OCI-LY7 (cell line): ENCODE measurements at regions not wholly inside any gene's neighbourhood (a gene's known extent, or its start where the extent isn't known, plus 50 kb on each side); places are given as distances from the start of the nearest gene placed in this dataset.

Source experiments
- BruUV-seq: library from RNA; stranded (reverse); fragments of 400-500 nt; replicated peaks from 2 replicates; lab custom pipeline; 2021; lab: Mats Ljungman, UMichigan
- CTCF ChIA-PET: fragments of 300-600 bp; sonication (Branson Sonifier 250); formaldehyde crosslinking; loops from one replicate; lab custom pipeline; 2022; ENCODE audit warnings: antibody characterized with exemption; ENCODE audit not compliant: unreplicated experiment; lab: Charles Lee
- POLR2A ChIA-PET: fragments of 300-600 bp; sonication (Branson Sonifier 250); formaldehyde crosslinking; loops from one replicate; lab custom pipeline; 2022; ENCODE audit warnings: antibody characterized with exemption; lab: Charles Lee
- DNase-seq: peaks from one replicate; pipeline ENCODE4 v3.0.0-alpha.2; 2015; ENCODE audit warnings: low spot score
- H2AFZ ChIP-seq: fragments of 200-600 bp; sonication (generic), shearing (Covaris generic); 2 replicates; pipeline ENCODE4 v1.6.1; 2014; ENCODE audit warnings: mild to moderate bottlenecking, antibody characterized with exemption, low read length, moderate library complexity
- H3K27ac ChIP-seq: fragments of 200-600 bp; sonication (generic); 2 replicates; pipeline ENCODE4 v1.5.1; 2014; ENCODE audit warnings: mixed run types, low read depth, mild to moderate bottlenecking, moderate library complexity, low read length, inconsistent platforms; ENCODE audit not compliant: poor library complexity, severe bottlenecking
- H3K36me3 ChIP-seq: fragments of 200-600 bp; sonication (generic); 2 replicates; pipeline ENCODE4 v1.6.1; 2014; ENCODE audit warnings: mild to moderate bottlenecking, antibody characterized with exemption, low read length, moderate library complexity, mixed read lengths; ENCODE audit not compliant: insufficient read depth
- H3K4me1 ChIP-seq: fragments of 200-600 bp; sonication (generic); 2 replicates; pipeline ENCODE4 v1.5.1; 2014; ENCODE audit warnings: mild to moderate bottlenecking, low read length; ENCODE audit not compliant: insufficient read depth, poor library complexity, severe bottlenecking
- H3K4me2 ChIP-seq: fragments of 200-600 bp; sonication (generic); 2 replicates; pipeline ENCODE4 v1.6.1; 2014; ENCODE audit warnings: mild to moderate bottlenecking, low read length
- H3K4me3 ChIP-seq: fragments of 200-600 bp; sonication (generic); 2 replicates; pipeline ENCODE4 v1.5.1; 2014; ENCODE audit warnings: mild to moderate bottlenecking, low read depth, low read length; ENCODE audit not compliant: poor library complexity, severe bottlenecking
- H3K79me2 ChIP-seq: fragments of 200-600 bp; sonication (generic); 2 replicates; pipeline ENCODE4 v1.6.1; 2016; ENCODE audit warnings: low read depth, mild to moderate bottlenecking, low read length, moderate library complexity, mixed read lengths; ENCODE audit not compliant: insufficient read depth
- H3K9me2 ChIP-seq: fragments of 200-600 bp; sonication (generic); 2 replicates; pipeline ENCODE4 v1.6.1; 2016; ENCODE audit warnings: mild to moderate bottlenecking, low read length, mixed read lengths; ENCODE audit not compliant: insufficient read depth
- H3K9me3 ChIP-seq: fragments of 200-600 bp; sonication (generic); 2 replicates; pipeline ENCODE4 v1.6.1; 2014; ENCODE audit warnings: mild to moderate bottlenecking, mixed run types, low read length, mixed read lengths
- H4K20me1 ChIP-seq: fragments of 200-600 bp; sonication (generic); 2 replicates; pipeline ENCODE4 v1.6.1; 2014; ENCODE audit warnings: mild to moderate bottlenecking, antibody characterized with exemption, low read length, moderate library complexity, mixed read lengths; ENCODE audit not compliant: insufficient read depth
- EZH2phosphoT487 ChIP-seq: fragments of 200-600 bp; sonication (generic); IDR thresholded peaks from 2 replicates; pipeline ENCODE4 v1.6.1; 2018; ENCODE audit warnings: low read depth, borderline replicate concordance, mild to moderate bottlenecking, mixed run types, antibody characterized with exemption, low read length, moderate library complexity, mixed read lengths
- intact Hi-C: fragments of 100-400 bp; cut with micrococcal nuclease; formaldehyde crosslinking; loops from one replicate; pipeline ENCODE4 v1.10.0; 2022; ENCODE audit not compliant: unreplicated experiment
- TF ChIP-seq, protein P1 (sequence below): fragments of 200-600 bp; sonication (generic); conservative IDR thresholded peaks from 2 replicates; pipeline ENCODE4 v1.5.1; 2014; ENCODE audit warnings: mild to moderate bottlenecking, antibody characterized with exemption, low read length, moderate library complexity, mixed read lengths

DNA sequence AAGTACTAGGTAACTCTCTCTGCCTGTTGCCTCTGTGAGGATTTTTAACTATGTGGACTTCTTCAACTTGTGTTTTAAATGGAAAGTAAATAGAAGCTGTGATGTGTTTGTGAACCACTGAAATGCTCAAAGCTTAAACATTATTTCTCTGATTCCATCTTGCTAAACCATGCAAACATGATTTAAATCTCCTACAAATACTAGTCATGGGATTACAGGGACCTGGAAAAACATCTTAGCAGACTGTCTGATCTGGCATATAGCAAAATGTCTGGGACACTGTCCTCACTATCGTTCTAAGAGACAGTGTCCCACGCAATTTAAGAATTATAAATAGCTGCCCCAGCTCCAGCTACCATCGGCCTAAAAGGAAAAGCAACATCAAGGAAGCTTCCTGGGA lies 914.5 kb upstream of the FAT3 start:
- Histone ChIP-seq H3K27ac (no peak overlapping the region), H2AFZ (no peak overlapping the region), H3K9me2 (no peaks in the 10 kb centered on the region), H4K20me1 (no peaks in the 10 kb centered on the region; the same call in 1 of the 2 replicates), H3K36me3 (no peaks in the 10 kb centered on the region), H3K9me3 (no peaks in the 10 kb centered on the region), H3K4me3 (no peak overlapping the region), H3K4me2 (no peak overlapping the region), H3K79me2 (no peaks in the 10 kb centered on the region), H3K4me1 (no peaks in the 10 kb centered on the region)
- no TSS peak for BruUV-seq
- CTCF ChIA-PET = no interaction called here
- TF ChIP-seq, protein P1, sequence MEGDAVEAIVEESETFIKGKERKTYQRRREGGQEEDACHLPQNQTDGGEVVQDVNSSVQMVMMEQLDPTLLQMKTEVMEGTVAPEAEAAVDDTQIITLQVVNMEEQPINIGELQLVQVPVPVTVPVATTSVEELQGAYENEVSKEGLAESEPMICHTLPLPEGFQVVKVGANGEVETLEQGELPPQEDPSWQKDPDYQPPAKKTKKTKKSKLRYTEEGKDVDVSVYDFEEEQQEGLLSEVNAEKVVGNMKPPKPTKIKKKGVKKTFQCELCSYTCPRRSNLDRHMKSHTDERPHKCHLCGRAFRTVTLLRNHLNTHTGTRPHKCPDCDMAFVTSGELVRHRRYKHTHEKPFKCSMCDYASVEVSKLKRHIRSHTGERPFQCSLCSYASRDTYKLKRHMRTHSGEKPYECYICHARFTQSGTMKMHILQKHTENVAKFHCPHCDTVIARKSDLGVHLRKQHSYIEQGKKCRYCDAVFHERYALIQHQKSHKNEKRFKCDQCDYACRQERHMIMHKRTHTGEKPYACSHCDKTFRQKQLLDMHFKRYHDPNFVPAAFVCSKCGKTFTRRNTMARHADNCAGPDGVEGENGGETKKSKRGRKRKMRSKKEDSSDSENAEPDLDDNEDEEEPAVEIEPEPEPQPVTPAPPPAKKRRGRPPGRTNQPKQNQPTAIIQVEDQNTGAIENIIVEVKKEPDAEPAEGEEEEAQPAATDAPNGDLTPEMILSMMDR = no peak
- TF ChIP-seq EZH2phosphoT487 = no peak
- DNase-seq = no peak
- POLR2A ChIA-PET = interaction anchor here (0.7 kb wide), 1 partner anchor 12 kb away, joined by 8 read pairs; no protein-coding TSS in a partner anchor
- intact Hi-C loops = no loop called here

DNA sequence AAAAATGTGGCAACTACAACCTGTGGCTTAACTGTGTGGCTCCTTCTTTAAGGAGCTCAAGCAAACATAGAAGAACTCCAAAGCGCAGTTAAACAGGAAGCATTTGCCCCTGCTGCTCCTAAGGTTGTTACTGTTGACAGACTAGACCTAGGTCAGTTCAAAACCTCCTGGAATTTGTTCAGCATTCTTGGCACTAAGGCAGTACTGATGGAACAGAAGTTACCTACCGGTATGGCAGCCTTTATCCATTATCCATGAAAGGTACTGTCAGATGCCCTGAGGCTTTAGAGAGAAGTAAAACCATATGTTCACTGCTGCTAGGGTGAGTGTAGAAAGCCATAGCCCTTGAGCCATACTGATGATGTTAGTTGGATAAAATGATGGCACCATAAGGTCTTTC lies 916.5 kb upstream of the FAT3 start:
- Histone ChIP-seq H4K20me1 (no peaks in the 10 kb centered on the region; the same call in 1 of the 2 replicates), H3K4me2 (no peak overlapping the region), H3K4me1 (no peaks in the 10 kb centered on the region), H3K9me2 (no peaks in the 10 kb centered on the region), H3K36me3 (no peaks in the 10 kb centered on the region), H3K9me3 (no peaks in the 10 kb centered on the region), H3K79me2 (no peaks in the 10 kb centered on the region), H2AFZ (no peak overlapping the region), H3K27ac (no peak overlapping the region), H3K4me3 (no peak overlapping the region)
- ChIA-PET CTCF (no interaction called here), POLR2A (no interaction called here)
- intact Hi-C loops = no loop called here
- no TSS peak for BruUV-seq
- no peak for TF ChIP-seq EZH2phosphoT487
- TF ChIP-seq, protein P1 = no peak
- DNase-seq = no peak

DNA sequence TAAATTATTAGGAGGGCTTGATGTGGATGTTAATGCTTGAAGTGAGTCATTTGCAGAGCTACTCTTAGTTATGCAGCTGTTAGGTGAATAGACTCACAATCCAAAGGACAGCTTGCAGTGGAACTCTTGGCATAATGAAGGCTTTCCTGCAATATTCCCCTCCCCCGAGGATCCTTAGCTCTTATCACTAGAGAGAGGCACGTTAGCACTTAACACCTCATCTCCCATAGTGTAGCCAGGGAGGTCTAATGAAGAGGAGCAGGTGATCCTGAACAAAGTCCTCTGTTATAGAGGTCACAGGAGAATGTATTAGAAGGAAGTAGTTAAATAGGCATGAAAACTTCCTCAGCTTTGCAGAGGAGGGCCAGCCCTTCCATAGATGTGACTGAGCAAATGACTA lies 919.2 kb upstream of the FAT3 start:
- H4K20me1 ChIP-seq = no peaks in the 10 kb centered on the region; the same call in 1 of the 2 replicates
- intact Hi-C loops = no loop called here
- no peak for TF ChIP-seq EZH2phosphoT487
- TF ChIP-seq, protein P1 = no peak
- no peak for DNase-seq
- H2AFZ ChIP-seq = no peak overlapping the region
- no peaks in the 10 kb centered on the region for H3K36me3 ChIP-seq
- ChIA-PET CTCF (no interaction called here), POLR2A (interaction anchor here (0.6 kb wide), 1 partner anchor 557 kb away, joined by 3 read pairs; no protein-coding TSS in a partner anchor)
- no peak overlapping the region for H3K4me3 ChIP-seq
- no TSS peak for BruUV-seq
- H3K9me2 ChIP-seq = no peaks in the 10 kb centered on the region
- no peak overlapping the region for H3K4me2 ChIP-seq
- H3K4me1 ChIP-seq = no peaks in the 10 kb centered on the region
- no peak overlapping the region for H3K27ac ChIP-seq
- no peaks in the 10 kb centered on the region for H3K9me3 ChIP-seq
- H3K79me2 ChIP-seq = no peaks in the 10 kb centered on the region
